ENCODE measurements at regions not wholly inside any gene's neighbourhood (a gene's known extent, or its start where the extent isn't known, plus 50 kb on each side); places are given as distances from the start of the nearest gene placed in this dataset.

DNA sequence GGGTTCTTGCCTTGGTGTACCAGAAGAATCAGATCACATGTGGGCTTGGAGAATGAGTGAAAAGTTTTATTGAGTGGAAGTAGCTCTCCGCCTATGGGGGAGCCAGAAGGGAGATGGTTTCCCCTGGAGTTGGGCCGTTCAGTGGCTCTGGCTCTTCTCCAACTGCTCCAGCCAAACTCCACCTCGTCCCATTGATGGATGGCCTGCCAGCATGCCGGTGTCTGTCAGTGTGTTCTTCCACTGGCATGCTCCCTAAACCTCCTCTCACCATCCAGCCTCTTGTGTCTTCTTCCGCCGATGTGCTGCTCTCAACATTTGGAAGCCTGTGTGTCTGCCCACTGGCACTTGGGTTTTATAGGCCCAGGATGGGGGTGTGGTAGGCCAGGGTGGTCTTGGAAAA, 119.4 kb downstream of the MAP3K21 start:
- TF ChIP-seq, protein P1, sequence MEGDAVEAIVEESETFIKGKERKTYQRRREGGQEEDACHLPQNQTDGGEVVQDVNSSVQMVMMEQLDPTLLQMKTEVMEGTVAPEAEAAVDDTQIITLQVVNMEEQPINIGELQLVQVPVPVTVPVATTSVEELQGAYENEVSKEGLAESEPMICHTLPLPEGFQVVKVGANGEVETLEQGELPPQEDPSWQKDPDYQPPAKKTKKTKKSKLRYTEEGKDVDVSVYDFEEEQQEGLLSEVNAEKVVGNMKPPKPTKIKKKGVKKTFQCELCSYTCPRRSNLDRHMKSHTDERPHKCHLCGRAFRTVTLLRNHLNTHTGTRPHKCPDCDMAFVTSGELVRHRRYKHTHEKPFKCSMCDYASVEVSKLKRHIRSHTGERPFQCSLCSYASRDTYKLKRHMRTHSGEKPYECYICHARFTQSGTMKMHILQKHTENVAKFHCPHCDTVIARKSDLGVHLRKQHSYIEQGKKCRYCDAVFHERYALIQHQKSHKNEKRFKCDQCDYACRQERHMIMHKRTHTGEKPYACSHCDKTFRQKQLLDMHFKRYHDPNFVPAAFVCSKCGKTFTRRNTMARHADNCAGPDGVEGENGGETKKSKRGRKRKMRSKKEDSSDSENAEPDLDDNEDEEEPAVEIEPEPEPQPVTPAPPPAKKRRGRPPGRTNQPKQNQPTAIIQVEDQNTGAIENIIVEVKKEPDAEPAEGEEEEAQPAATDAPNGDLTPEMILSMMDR (IDR thresholded peaks at IDR 0.05; ENCODE audit: borderline replicate concordance, extremely low read depth, low read length, poor library complexity, severe bottlenecking), result no peak
- TF ChIP-seq EZH2 (IDR thresholded peaks at IDR 0.05; ENCODE audit: borderline replicate concordance, low read depth, low read length, severe bottlenecking), result no peak
